ENCODE measurements at regions not wholly inside any gene's neighbourhood (a gene's known extent, or its start where the extent isn't known, plus 50 kb on each side); places are given as distances from the start of the nearest gene placed in this dataset.

DNA sequence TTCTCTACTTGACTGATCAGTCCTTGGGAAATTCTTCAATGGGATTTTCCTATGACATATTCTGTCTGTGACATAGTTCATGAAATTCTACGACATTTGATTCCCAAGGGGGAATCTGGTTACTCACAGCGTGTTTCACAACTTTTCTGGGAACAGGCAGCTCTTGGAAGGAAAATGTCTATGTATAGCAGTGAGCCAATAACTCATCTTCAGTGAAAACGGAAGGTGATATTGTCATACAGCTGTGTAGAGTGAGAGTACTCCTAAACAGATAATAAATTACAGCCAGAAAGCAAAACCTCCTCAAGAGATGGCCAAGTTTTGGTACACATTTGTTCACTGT, 91.4 kb downstream of the C9orf152 start:
- no peak overlapping the region for H3K27ac ChIP-seq
- TF ChIP-seq, protein P1, sequence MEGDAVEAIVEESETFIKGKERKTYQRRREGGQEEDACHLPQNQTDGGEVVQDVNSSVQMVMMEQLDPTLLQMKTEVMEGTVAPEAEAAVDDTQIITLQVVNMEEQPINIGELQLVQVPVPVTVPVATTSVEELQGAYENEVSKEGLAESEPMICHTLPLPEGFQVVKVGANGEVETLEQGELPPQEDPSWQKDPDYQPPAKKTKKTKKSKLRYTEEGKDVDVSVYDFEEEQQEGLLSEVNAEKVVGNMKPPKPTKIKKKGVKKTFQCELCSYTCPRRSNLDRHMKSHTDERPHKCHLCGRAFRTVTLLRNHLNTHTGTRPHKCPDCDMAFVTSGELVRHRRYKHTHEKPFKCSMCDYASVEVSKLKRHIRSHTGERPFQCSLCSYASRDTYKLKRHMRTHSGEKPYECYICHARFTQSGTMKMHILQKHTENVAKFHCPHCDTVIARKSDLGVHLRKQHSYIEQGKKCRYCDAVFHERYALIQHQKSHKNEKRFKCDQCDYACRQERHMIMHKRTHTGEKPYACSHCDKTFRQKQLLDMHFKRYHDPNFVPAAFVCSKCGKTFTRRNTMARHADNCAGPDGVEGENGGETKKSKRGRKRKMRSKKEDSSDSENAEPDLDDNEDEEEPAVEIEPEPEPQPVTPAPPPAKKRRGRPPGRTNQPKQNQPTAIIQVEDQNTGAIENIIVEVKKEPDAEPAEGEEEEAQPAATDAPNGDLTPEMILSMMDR (conservative IDR thresholded peaks at IDR 0.05) = no peak

DNA sequence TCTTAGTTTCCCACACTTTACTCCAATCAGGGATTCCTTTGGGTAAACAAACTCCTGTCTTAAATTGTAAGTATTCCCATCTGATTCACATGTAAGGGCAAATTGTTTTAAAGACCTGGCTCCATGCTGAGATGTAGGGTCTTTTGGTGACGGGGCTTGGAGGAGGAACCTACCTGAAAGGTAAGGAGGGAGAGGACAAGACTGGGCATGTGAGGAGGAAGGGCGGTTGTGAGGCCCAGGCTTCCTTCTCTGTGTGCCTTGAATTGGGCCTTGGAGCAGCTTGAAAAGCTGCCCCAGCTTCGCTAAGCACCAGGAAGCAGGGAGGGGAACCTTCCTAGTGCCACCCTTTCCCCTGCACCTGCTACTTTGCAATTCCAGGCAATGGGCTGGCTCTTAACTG, 86.8 kb downstream of the C9orf152 start:
- H3K27ac ChIP-seq = no peak overlapping the region
- TF ChIP-seq, protein P1 (conservative IDR thresholded peaks at IDR 0.05) = no peak

DNA sequence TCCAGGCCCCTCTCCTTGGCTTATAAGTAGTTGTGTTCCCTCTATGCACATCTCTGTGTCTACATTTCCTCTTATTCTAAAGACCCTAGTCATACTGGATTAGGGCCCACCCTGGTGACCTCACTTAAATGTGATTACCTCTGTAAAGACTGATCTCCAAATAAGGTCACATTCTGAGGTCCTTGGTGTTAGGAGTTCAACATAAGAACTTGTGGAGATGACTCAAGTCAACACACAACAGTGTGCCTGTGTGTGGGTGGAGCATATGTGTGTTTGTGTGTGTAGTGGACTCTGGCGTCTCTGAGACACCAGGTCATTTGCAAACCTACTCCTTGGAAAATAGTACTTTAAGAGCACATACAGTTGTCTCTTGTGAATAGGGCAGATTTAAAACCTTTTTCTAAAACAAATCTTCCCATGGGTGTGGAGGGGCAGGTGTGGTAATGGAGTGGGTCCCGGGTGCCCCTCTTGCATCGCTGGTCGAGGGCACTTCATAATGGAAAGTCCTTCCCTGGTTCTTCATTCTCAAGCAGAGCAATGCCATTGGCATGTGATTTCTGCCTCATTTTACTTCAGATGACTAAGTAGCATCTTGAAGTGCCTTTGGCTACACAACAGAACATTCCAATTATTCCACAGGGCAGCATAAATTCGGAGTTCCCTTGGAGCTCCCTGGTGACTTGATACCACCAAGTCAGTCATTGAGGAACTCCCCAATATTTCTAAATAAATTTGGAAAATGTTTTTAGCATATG, 84.4 kb downstream of the C9orf152 start:
- no peak overlapping the region for H3K27ac ChIP-seq
- TF ChIP-seq, protein P1 (conservative IDR thresholded peaks at IDR 0.05) = no peak

DNA sequence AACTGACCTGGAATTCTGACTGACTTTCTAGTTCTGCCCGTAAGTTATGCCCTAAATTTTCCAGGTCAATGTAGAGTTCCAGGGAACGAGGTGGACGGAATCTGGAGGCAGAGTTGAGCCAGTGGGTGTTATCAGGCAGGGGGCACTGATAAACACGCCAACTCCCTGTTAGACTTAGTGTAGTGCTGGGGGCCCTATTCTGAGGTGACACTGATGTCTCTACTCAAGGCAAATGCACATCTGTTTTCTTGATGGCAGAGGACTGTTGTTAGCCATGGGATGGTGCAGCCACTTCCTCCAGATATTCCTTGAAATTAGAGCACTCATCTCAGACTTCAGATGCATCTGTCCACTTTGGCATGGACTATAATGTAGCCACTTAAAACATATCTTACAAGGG, 83.5 kb downstream of the C9orf152 start:
- TF ChIP-seq, protein P1 (conservative IDR thresholded peaks at IDR 0.05) = no peak
- H3K27ac ChIP-seq = no peak overlapping the region

DNA sequence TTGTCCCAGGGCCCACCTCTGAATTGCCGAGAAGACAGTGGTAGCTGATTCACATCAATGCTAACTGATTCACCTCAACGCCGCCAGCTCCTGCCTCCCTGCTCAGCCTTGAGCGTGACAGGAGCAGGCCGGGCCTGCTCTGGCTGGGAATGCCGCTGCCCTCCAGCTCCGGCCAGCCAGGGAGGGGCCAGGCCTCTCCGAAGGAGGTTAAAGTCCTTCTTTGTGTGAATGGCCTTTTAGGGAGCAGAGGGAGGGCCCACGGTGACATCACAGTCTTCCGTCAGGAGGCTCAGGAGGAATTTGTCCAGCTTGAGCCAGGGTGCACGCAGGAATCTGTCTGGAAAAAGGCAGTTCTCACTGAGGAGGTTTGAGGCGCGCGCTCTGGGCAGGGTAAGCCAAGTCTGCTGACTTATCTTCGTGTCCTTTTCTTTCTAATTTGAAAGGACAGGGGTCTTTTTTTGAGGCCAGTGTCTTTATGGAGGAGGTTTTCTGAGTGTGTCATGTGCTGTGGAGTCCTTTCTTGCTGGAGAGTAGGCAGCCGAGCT, 82.7 kb downstream of the C9orf152 start:
- TF ChIP-seq, protein P1 (conservative IDR thresholded peaks at IDR 0.05) = no peak
- H3K27ac ChIP-seq = no peak overlapping the region

DNA sequence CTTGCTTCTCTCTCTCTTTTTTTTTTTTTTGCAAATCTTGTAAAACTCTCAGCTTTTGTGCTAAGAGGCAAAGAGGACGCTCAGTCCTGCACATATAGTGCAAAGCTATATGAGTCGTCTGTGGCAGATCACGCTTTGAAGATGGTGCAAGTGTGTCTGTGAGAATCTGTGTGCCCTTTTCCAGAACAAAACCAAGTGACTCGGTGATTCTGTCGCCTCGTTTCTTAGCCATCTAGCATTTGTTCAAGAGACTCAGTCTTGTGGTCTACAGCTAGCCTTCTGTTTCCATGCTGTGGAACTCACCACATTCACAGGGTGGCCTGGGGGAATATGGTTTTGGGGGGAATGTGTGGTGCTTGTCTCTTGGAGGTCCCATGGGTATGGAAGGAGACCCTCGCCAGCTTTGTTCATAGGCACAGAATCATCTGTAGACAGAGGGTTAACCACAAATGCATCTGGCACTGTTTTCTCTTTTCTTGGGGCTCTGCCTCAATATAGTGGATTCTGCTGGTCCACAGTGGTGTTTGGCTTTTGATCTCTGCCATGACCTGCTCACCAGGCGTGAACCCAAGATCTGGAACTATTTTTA, 82.1 kb downstream of the C9orf152 start:
- H3K27ac ChIP-seq = no peak overlapping the region
- TF ChIP-seq, protein P1 (conservative IDR thresholded peaks at IDR 0.05) = no peak

DNA sequence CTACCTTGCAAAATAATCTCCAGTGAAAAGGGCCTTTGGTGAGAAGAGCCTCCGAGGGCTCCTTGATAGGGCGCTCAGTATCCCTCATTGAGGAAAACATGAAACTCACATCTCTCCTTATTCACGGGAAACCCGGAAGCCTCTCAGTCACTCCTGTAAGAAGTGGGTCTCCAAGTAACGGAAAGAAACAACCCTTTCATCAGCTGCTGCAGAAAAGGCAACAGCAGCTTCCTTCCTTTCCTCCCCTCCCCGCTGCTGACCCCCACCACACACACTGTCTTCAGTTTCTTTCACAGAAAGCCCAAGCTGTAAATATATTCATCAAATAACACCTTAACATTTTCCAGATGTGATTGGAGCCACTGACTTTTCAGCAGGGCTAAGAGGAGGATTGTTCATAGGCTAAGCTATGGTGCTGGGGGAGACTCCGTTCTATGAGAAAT, 81.4 kb downstream of the C9orf152 start:
- H3K27ac ChIP-seq = no peak overlapping the region
- TF ChIP-seq, protein P1 (conservative IDR thresholded peaks at IDR 0.05) = no peak

Measured in VCaP (cell line).